Natural killer cell (primary cell): ENCODE measurements at regions not wholly inside any gene's neighbourhood (a gene's known extent, or its start where the extent isn't known, plus 50 kb on each side); places are given as distances from the start of the nearest gene placed in this dataset.
"Not testable (repeated sequence)": the region's sequence is repeated elsewhere in the genome, so short reads cannot be mapped to it uniquely, and the experiment has no call there.

ENCODE experiments used
- ATAC-seq, 3 donors: fragments of 150-1000 bp in 2 of 3; fragments of 200-7000 bp in 1 of 3; cut with Tn5 transposase; 1 replicate in 1 of 3; 2 replicates in 2 of 3; pipeline ENCODE4 v1.10.0; 2021; ENCODE audit warnings: mild to moderate bottlenecking in 2 of 3, moderate library complexity in 2 of 3
- DNase-seq, 2 donors: peaks; one replicate each; pipeline versions ENCODE4 v3.0.0 to v3.0.0-alpha.2; 2013 to 2021; ENCODE audit warnings: mixed read lengths in 1 of 2
- H3K27ac ChIP-seq: one replicate; pipeline ENCODE4 v1.5.1; 2013; ENCODE audit warnings: mild to moderate bottlenecking, low read length
- H3K27me3 ChIP-seq: one replicate; pipeline ENCODE4 v1.6.1; 2013; ENCODE audit warnings: low read length; ENCODE audit not compliant: control insufficient read depth, insufficient read depth
- H3K36me3 ChIP-seq: one replicate; pipeline ENCODE4 v1.6.1; 2013; ENCODE audit warnings: low read length; ENCODE audit not compliant: control insufficient read depth, insufficient read depth
- H3K4me1 ChIP-seq: one replicate; pipeline ENCODE4 v1.6.1; 2013; ENCODE audit warnings: low read length; ENCODE audit not compliant: control insufficient read depth, insufficient read depth
- H3K4me3 ChIP-seq: one replicate; pipeline ENCODE4 v1.5.1; 2013; ENCODE audit warnings: low read length
- H3K9me3 ChIP-seq: one replicate; pipeline ENCODE4 v1.6.1; 2013; ENCODE audit warnings: low read length; ENCODE audit not compliant: control insufficient read depth, insufficient read depth
- H3K27ac Mint-ChIP-seq, 2 donors: one replicate each; pipeline ENCODE4 v1.8.0; 2022; ENCODE audit warnings: mild to moderate bottlenecking in 2 of 2, mixed read lengths in 2 of 2, moderate library complexity in 1 of 2
- H3K27me3 Mint-ChIP-seq, 2 donors: one replicate each; pipeline ENCODE4 v1.8.0; 2022; ENCODE audit warnings: low read depth in 2 of 2, mixed read lengths in 2 of 2
- H3K36me3 Mint-ChIP-seq: one replicate; pipeline ENCODE4 v1.8.0; 2022; ENCODE audit warnings: mixed read lengths
- H3K4me1 Mint-ChIP-seq, 2 donors: one replicate each; pipeline ENCODE4 v1.8.0; 2022; ENCODE audit warnings: mixed read lengths in 2 of 2
- H3K4me3 Mint-ChIP-seq: one replicate; pipeline ENCODE4 v1.8.0; 2022; ENCODE audit warnings: mild to moderate bottlenecking, moderate library complexity, mixed read lengths
- H3K9me3 Mint-ChIP-seq, 2 donors: one replicate each; pipeline ENCODE4 v1.8.0; 2022; ENCODE audit warnings: mixed read lengths in 2 of 2
- CTCF ChIP-seq: fragments of 200-600 bp; IDR thresholded peaks from one replicate; pipeline ENCODE4 v1.8.0; 2022; ENCODE audit warnings: antibody characterized with exemption
- WGBS: methylation state at CpG from one replicate; pipeline ENCODE4 v1.1.7; 2013; ENCODE audit warnings: missing lambda C conversion rate; ENCODE audit not compliant: insufficient coverage; 5-methylcytosine and 5-hydroxymethylcytosine counted together
- intact Hi-C: fragments of 100-400 bp; cut with micrococcal nuclease; formaldehyde crosslinking; loops from one replicate; pipeline ENCODE4 v1.14.2; 2022

GRCh38 chr2:153589586-153589985 is 111.0 kb upstream of the RPRM start:
- Mint-ChIP-seq H3K27me3 (no peaks in the 10 kb centered on the region), H3K9me3 (peaks cover 14 to 25% of the 10 kb centered on the region in 2 donors), H3K4me1 (no peaks in the 10 kb centered on the region), H3K4me3 (no peak overlapping the region), H3K36me3 (peaks cover 5% of the 10 kb centered on the region), H3K27ac (no peak overlapping the region)
- no peak for TF ChIP-seq CTCF
- ATAC-seq (no peak), DNase-seq (no peak)
- intact Hi-C loops, result no loop called here
- Histone ChIP-seq H3K27ac (no peak overlapping the region), H3K36me3 (no peaks in the 10 kb centered on the region), H3K4me1 (no peaks in the 10 kb centered on the region), H3K27me3 (no peaks in the 10 kb centered on the region), H3K4me3 (no peak overlapping the region), H3K9me3 (peaks cover 10% of the 10 kb centered on the region)
- 88% methylated on average over 1 of the region's 3 CpGs for WGBS

- 87% methylated on average over 6 of the region's 6 CpGs for WGBS
- ATAC-seq, H3K36me3 ChIP-seq, DNase-seq, H3K4me1 ChIP-seq, H3K4me3 ChIP-seq, H3K27ac ChIP-seq, H3K9me3 ChIP-seq, intact Hi-C loops, H3K27me3 ChIP-seq, H3K4me3 Mint-ChIP-seq, H3K36me3 Mint-ChIP-seq, H3K4me1 Mint-ChIP-seq, H3K27ac Mint-ChIP-seq, H3K27me3 Mint-ChIP-seq: not testable (repeated sequence)
- H3K9me3 Mint-ChIP-seq, result peaks cover 9 to 13% of the 10 kb centered on the region in 2 donors
Observed at GRCh38 chr2:153593086-153593485, 114.5 kb upstream of the RPRM start.

- no peaks in the 10 kb centered on the region for H3K27me3 ChIP-seq
- Mint-ChIP-seq H3K9me3 (peaks cover 11 to 16% of the 10 kb centered on the region in 2 donors), H3K27me3 (no peaks in the 10 kb centered on the region), H3K4me3 (no peak overlapping the region), H3K4me1 (no peaks in the 10 kb centered on the region), H3K27ac (no peak overlapping the region), H3K36me3 (peaks cover 5% of the 10 kb centered on the region)
- H3K9me3 ChIP-seq, result peaks cover 6% of the 10 kb centered on the region
- H3K36me3 ChIP-seq, result no peaks in the 10 kb centered on the region
- no peaks in the 10 kb centered on the region for H3K4me1 ChIP-seq
- intact Hi-C loops, result no loop called here
- TF ChIP-seq CTCF, result no peak
- no peak for DNase-seq
- no peak for ATAC-seq
- no peak overlapping the region for H3K27ac ChIP-seq
- no peak overlapping the region for H3K4me3 ChIP-seq
Observed at GRCh38 chr2:153595939-153596338, 117.4 kb upstream of the RPRM start.

GRCh38 chr2:153601812-153602211 is 123.2 kb upstream of the RPRM start:
- peaks cover 13 to 21% of the 10 kb centered on the region in 2 donors for H3K9me3 Mint-ChIP-seq
- no peak overlapping the region for H3K4me3 Mint-ChIP-seq
- H3K27me3 ChIP-seq, result no peaks in the 10 kb centered on the region
- intact Hi-C loops, result no loop called here
- TF ChIP-seq CTCF, result no peak
- no peaks in the 10 kb centered on the region for H3K9me3 ChIP-seq
- no peaks in the 10 kb centered on the region for H3K27me3 Mint-ChIP-seq
- no peak overlapping the region for H3K27ac Mint-ChIP-seq
- no peak overlapping the region for H3K27ac ChIP-seq
- no peaks in the 10 kb centered on the region for H3K36me3 Mint-ChIP-seq
- H3K4me1 ChIP-seq, result no peaks in the 10 kb centered on the region
- H3K36me3 ChIP-seq, result no peaks in the 10 kb centered on the region
- ATAC-seq (no peak), DNase-seq (no peak)
- WGBS, result 97% methylated on average over 3 of the region's 3 CpGs
- no peaks in the 10 kb centered on the region for H3K4me1 Mint-ChIP-seq
- H3K4me3 ChIP-seq, result no peak overlapping the region
